Muscle of leg (tissue), 3 donors: ENCODE measurements at regions not wholly inside any gene's neighbourhood (a gene's known extent, or its start where the extent isn't known, plus 50 kb on each side); places are given as distances from the start of the nearest gene placed in this dataset.

ENCODE experiments used
- DNase-seq: peaks from one replicate; pipeline ENCODE4 v3.0.0; 2013
- H3K27ac ChIP-seq: one replicate; pipeline ENCODE4 v1.5.1; 2013; ENCODE audit warnings: mild to moderate bottlenecking, low read length, control low read depth
- H3K27me3 ChIP-seq: one replicate; pipeline ENCODE4 v1.6.1; 2013; ENCODE audit warnings: low read length; ENCODE audit not compliant: control insufficient read depth, insufficient read depth
- H3K36me3 ChIP-seq: one replicate; pipeline ENCODE4 v1.6.1; 2013; ENCODE audit warnings: low read length; ENCODE audit not compliant: control insufficient read depth, insufficient read depth
- H3K4me1 ChIP-seq: one replicate; pipeline ENCODE4 v1.6.1; 2013; ENCODE audit warnings: low read length; ENCODE audit not compliant: control insufficient read depth, insufficient read depth
- H3K4me3 ChIP-seq: one replicate; pipeline ENCODE4 v1.5.1; 2013; ENCODE audit warnings: low read length, control low read depth
- H3K9me3 ChIP-seq: replicated peaks from 2 replicates; pipeline ENCODE4 v1.6.1; 2013; ENCODE audit warnings: low read depth, low read length; ENCODE audit not compliant: control insufficient read depth
- WGBS: methylation state at CpG from one replicate; pipeline ENCODE4 v1.1.5; 2013; ENCODE audit warnings: missing lambda C conversion rate; ENCODE audit not compliant: insufficient coverage; 5-methylcytosine and 5-hydroxymethylcytosine counted together

DNA sequence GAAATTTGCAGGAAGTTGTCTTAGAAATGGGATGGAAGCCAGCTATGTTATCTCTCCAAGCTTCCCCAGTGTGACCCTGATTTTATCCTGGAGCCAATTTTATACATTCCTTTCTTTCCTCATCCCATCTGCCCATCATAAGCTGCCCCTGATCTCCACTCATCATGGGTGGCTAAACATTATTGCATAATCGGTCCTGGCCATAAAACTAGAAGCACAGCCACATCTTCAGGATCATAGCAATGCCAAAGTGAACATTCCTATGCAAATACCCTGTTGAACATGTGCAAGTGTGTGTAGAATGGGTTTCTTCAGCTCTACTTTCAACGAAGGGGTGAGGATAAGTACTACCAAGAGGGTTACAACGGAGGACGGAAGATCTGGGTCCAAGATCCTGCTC, 50.6 kb upstream of the COG2 start:
- Histone ChIP-seq H3K27me3 (no peaks in the 10 kb centered on the region), H3K4me3 (no peak overlapping the region)
- WGBS, result 83% methylated on average over 1 of the region's 4 CpGs

DNA sequence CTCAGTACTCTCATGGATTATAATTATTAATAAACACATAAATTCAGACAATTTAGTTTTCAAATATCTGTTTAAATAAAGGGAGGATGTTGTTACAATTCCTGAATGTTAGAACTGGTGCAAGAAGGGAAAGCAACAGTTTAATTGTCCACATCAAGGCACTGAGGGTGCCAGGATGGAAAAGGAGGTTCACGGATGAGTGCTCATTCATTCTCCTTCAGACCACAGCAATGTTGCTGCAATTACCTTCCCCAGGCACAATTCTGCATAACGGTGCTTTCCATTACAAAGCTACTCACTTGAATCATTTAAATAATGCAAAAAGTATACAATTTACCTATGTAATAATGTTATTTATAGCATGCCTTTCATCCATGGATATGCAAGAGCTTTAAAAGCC, 52.3 kb upstream of the COG2 start:
- WGBS, result no CpG with 5 or more reads among the region's 2 CpGs
- H3K9me3 ChIP-seq, result no peaks in the 10 kb centered on the region
- no peak for DNase-seq
- H3K27me3 ChIP-seq, result no peaks in the 10 kb centered on the region
- no peak overlapping the region for H3K27ac ChIP-seq
- no peaks in the 10 kb centered on the region for H3K4me1 ChIP-seq
- no peak overlapping the region for H3K4me3 ChIP-seq
- H3K36me3 ChIP-seq, result no peaks in the 10 kb centered on the region

More for the DNA sequence above, 50.6 kb upstream of the COG2 start:
- H3K36me3 ChIP-seq, result no peaks in the 10 kb centered on the region
- no peak overlapping the region for H3K27ac ChIP-seq
- no peaks in the 10 kb centered on the region for H3K4me1 ChIP-seq
- H3K9me3 ChIP-seq, result no peaks in the 10 kb centered on the region
- DNase-seq, result no peak

GRCh38 chr1:230588323-230588746, 53.9 kb upstream of the COG2 start:
- no peak for DNase-seq

DNA sequence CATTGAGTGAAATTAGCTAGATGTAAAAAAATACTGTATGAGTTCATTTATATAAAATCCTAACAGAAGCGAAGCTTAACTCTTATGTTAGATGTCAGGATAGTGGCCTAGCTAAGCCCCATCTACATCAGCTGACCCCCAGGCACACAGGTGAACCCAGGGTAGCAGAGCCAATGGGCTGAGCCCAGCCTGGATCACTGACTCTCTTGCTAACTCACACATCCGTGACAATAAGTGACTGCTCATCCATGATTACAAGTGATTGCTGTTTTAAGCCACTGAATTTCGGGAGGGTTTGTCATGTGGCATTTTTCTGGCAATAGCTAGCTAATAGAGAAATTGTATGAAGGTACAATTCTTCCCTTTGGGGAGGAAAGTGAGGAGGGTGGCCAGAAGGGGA, 55.2 kb upstream of the COG2 start:
- Histone ChIP-seq H3K27ac (no peak overlapping the region), H3K9me3 (no peaks in the 10 kb centered on the region), H3K27me3 (no peaks in the 10 kb centered on the region), H3K4me1 (no peaks in the 10 kb centered on the region), H3K4me3 (no peak overlapping the region), H3K36me3 (no peaks in the 10 kb centered on the region)
- WGBS, result 67% methylated on average over 1 of the region's 3 CpGs
- DNase-seq, result no peak

More at GRCh38 chr1:230588323-230588746, 53.9 kb upstream of the COG2 start:
- H3K27ac ChIP-seq, result no peak overlapping the region
- H3K27me3 ChIP-seq, result no peaks in the 10 kb centered on the region
- H3K4me1 ChIP-seq, result no peaks in the 10 kb centered on the region
- no peaks in the 10 kb centered on the region for H3K36me3 ChIP-seq
- H3K9me3 ChIP-seq, result no peaks in the 10 kb centered on the region
- no peak overlapping the region for H3K4me3 ChIP-seq

- DNase-seq, result no peak
- H3K4me1 ChIP-seq, result no peaks in the 10 kb centered on the region
These were observed 57.6 kb upstream of the COG2 start for GRCh38 chr1:230584660-230585059.

DNA sequence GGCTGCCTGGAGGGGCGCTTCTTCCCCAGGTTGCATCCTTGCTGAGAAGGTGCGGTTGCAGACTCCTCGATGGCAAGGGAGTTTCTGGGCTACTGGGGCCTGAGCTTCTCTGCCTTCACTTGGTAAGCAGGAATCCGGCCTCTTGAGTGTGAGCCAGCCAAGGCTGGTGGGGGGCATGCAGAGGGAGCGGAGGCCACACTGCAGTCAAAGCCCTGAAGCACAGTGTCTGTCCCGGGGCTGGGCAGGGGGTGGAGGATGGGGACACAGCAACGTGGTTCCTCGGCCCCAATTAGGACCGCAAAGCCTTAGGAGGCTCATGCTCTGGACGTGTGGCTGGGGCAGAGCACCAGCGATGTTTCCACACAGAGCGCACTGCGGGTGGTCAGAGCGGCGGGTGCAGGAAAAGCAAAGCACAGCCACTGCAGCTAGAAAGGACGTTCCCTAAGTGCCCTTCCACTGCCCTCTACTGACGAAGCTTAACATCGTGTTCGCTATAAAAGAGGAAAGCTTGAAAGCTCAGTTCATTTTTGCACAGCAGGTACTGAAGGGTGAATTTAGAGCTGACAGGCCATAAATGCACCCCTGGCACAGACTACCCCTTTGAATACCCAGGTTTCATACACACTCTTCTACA, 60.7 kb upstream of the COG2 start:
- Histone ChIP-seq H3K4me3 (no peak overlapping the region), H3K4me1 (no peaks in the 10 kb centered on the region), H3K27me3 (peaks cover 4% of the 10 kb centered on the region), H3K36me3 (no peaks in the 10 kb centered on the region), H3K9me3 (peaks cover 3% of the 10 kb centered on the region), H3K27ac (no peak overlapping the region)
- no peak for DNase-seq
- WGBS, result 82% methylated on average over 18 of the region's 19 CpGs

More at GRCh38 chr1:230584660-230585059, 57.6 kb upstream of the COG2 start:
- no peaks in the 10 kb centered on the region for H3K36me3 ChIP-seq
- no peak overlapping the region for H3K4me3 ChIP-seq
- no peak overlapping the region for H3K27ac ChIP-seq
- peaks cover 3% of the 10 kb centered on the region for H3K9me3 ChIP-seq
- H3K27me3 ChIP-seq, result no peaks in the 10 kb centered on the region

DNA sequence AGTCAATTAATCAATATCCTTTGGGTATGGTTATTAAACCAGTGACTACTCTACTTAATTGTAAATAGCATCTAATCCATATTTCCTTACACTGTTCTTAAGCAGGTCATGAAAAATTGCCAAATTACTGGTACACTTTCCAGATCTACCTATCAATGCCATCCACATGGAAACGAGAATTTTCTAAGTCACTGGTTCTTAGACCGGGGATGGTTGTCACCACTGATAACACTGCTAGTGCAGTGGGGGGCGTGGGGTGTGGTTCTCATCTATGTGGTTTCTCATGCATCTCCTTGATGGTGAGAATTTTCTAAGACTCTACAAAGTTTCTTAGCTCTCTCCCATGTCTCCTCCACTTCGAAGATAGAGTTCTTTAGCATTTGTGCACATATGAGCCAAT, 63.7 kb upstream of the COG2 start:
- Histone ChIP-seq H3K27ac (no peak overlapping the region), H3K9me3 (peaks cover 3% of the 10 kb centered on the region), H3K4me3 (no peak overlapping the region), H3K4me1 (no peaks in the 10 kb centered on the region), H3K27me3 (peaks cover 4% of the 10 kb centered on the region), H3K36me3 (no peaks in the 10 kb centered on the region)
- DNase-seq, result no peak
- WGBS, result no CpG with 5 or more reads among the region's 4 CpGs

DNA sequence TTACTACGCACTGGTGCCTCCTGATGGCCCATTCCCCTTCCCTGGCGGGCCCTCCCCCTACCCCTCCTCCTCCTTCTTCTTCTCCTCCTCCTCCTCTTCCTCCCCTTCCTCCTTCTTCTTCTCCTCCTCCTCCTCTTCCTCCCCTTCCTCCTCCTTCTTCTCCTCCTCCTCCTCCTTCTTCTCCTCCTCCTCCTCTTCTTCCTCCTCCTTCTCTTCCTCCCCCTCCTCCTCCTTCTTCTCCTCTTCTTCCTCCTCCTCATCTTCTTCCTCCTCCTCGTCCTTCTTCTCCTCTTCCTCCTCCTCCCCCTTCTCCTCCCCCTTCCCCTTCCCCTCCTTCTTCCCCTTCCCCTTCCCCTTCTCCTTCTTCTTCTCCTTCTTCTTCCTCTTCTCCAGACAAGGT, 64.7 kb upstream of the COG2 start:
- no peak overlapping the region for H3K4me3 ChIP-seq
- H3K27me3 ChIP-seq, result peaks cover 4% of the 10 kb centered on the region
- peaks cover 3% of the 10 kb centered on the region for H3K9me3 ChIP-seq
- WGBS, result 64% methylated on average over 3 of the region's 3 CpGs
- H3K36me3 ChIP-seq, result no peaks in the 10 kb centered on the region
- DNase-seq, result no peak
- H3K4me1 ChIP-seq, result peaks cover 3% of the 10 kb centered on the region
- H3K27ac ChIP-seq, result no peak overlapping the region

GRCh38 chr1:230575886-230576500, 66.3 kb upstream of the COG2 start:
- H3K27me3 ChIP-seq, result peaks cover 4% of the 10 kb centered on the region
- DNase-seq, result no peak
- no peak overlapping the region for H3K27ac ChIP-seq
- WGBS, result no CpG with 5 or more reads among the region's 3 CpGs
- no peaks in the 10 kb centered on the region for H3K9me3 ChIP-seq
- no peak overlapping the region for H3K4me3 ChIP-seq
- no peaks in the 10 kb centered on the region for H3K36me3 ChIP-seq
- peaks cover 3% of the 10 kb centered on the region for H3K4me1 ChIP-seq

GRCh38 chr1:230574502-230574901, 67.8 kb upstream of the COG2 start:
- Histone ChIP-seq H3K27me3 (peaks cover 4% of the 10 kb centered on the region), H3K4me3 (no peak overlapping the region), H3K9me3 (no peaks in the 10 kb centered on the region), H3K36me3 (no peaks in the 10 kb centered on the region), H3K4me1 (peaks cover 3% of the 10 kb centered on the region), H3K27ac (no peak overlapping the region)
- 86% methylated on average over 2 of the region's 3 CpGs for WGBS
- no peak for DNase-seq

DNA sequence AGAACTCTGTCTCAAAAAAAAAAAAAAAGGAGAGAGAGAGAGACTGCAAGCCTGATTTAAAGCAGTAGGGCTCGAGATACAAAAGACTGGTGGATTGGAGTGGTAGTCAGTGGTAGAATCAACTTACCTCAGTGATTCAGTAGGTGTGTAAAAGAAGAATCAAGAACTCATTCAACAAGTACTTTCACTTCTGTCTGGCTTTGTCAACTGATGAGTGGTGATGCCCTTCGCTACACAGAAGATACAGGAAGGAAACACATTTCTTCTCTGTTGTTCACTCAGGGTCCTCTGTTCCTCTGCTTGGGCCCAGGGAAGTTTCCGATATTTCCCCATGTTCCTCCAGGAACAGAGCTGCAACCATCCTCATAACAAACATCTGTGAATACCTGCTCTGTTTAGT, 68.6 kb upstream of the COG2 start:
- H3K27me3 ChIP-seq, result peaks cover 4% of the 10 kb centered on the region
- H3K9me3 ChIP-seq, result no peaks in the 10 kb centered on the region
- WGBS, result 79% methylated on average over 2 of the region's 3 CpGs
- H3K4me1 ChIP-seq, result peaks cover 3% of the 10 kb centered on the region
- no peak overlapping the region for H3K4me3 ChIP-seq
- no peak overlapping the region for H3K27ac ChIP-seq
- H3K36me3 ChIP-seq, result no peaks in the 10 kb centered on the region
- DNase-seq, result peak; percentile 48
